IPS-20b (cell line): ENCODE measurements at regions not wholly inside any gene's neighbourhood (a gene's known extent, or its start where the extent isn't known, plus 50 kb on each side); places are given as distances from the start of the nearest gene placed in this dataset.
"Not testable (repeated sequence)": the region's sequence is repeated elsewhere in the genome, so short reads cannot be mapped to it uniquely, and the experiment has no call there.

Experiments used
- H3K27ac ChIP-seq: one replicate; pipeline ENCODE4 v1.5.1; 2013; ENCODE audit warnings: low read length
- H3K27me3 ChIP-seq: 2 replicates; pipeline ENCODE4 v1.6.1; 2013; ENCODE audit warnings: mild to moderate bottlenecking, low read length, inconsistent platforms; ENCODE audit not compliant: insufficient read depth
- H3K36me3 ChIP-seq: 2 replicates; pipeline ENCODE4 v1.6.1; 2013; ENCODE audit warnings: low read depth, mild to moderate bottlenecking, inconsistent platforms, low read length, moderate library complexity; ENCODE audit not compliant: insufficient read depth
- H3K4me1 ChIP-seq: 2 replicates; pipeline ENCODE4 v1.6.1; 2013; ENCODE audit warnings: mild to moderate bottlenecking, control low read depth, inconsistent platforms, low read length, moderate library complexity; ENCODE audit not compliant: insufficient read depth
- H3K4me3 ChIP-seq: 2 replicates; pipeline ENCODE4 v1.5.1; 2013; ENCODE audit warnings: mild to moderate bottlenecking, low read length, inconsistent platforms
- H3K9ac ChIP-seq: 2 replicates; pipeline ENCODE4 v1.6.1; 2013; ENCODE audit warnings: low read depth, mild to moderate bottlenecking, inconsistent platforms, low read length, moderate library complexity
- H3K9me3 ChIP-seq: 2 replicates; pipeline ENCODE4 v1.6.1; 2013; ENCODE audit warnings: mild to moderate bottlenecking, low read depth, low read length, inconsistent platforms; ENCODE audit not compliant: insufficient read depth

GRCh38 chr17:79560527-79560926, 50.3 kb downstream of the RBFOX3 start:
- no peak overlapping the region for H3K4me3 ChIP-seq
- H3K27me3 ChIP-seq = no peaks in the 10 kb centered on the region
- H3K36me3 ChIP-seq = no peaks in the 10 kb centered on the region
- H3K9ac ChIP-seq = no peak overlapping the region
- H3K27ac ChIP-seq = no peak overlapping the region
- no peaks in the 10 kb centered on the region for H3K9me3 ChIP-seq
- H3K4me1 ChIP-seq = no peaks in the 10 kb centered on the region

DNA sequence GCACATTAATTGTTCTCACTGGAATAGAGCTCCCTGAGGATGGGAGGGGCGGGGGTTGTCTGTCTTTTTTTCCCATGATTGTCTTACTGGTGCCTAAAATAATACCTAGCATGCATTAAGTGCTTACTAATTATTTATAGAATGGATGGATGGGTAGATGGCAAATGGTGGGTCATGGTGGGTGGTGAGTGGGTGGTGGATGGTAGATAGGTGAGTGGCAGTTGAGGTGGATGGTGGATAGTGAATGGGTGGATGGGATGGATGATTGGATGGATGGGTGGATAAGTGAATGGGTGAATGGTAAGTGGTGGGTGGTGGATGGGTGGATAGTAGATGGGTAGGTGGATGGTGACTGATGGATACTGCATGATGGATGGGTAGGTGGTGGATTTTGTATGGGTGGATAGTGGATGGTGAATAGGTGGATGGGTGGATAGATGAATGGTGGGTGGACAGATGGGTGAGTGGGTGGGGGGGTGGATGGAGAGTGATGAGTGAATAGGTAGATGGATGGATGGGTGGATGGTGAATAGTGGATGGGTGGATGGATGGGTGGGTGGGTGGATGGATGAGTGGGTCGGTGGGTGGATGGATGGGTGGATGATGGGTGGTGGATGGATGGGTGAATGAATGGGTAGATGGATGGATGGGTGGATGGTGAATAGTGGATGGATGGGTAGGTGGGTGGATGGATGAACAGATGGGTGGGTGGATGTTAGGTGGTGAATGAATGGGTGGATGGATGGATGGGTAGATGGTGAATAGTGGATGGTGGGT, 51.6 kb downstream of the RBFOX3 start:
- H3K4me1 ChIP-seq = no peaks in the 10 kb centered on the region
- no peak overlapping the region for H3K4me3 ChIP-seq
- no peak overlapping the region for H3K9ac ChIP-seq
- H3K9me3 ChIP-seq = no peaks in the 10 kb centered on the region
- H3K36me3 ChIP-seq = no peaks in the 10 kb centered on the region
- H3K27ac ChIP-seq = no peak overlapping the region
- no peaks in the 10 kb centered on the region for H3K27me3 ChIP-seq

GRCh38 chr17:79558091-79558900, 52.6 kb downstream of the RBFOX3 start:
- Histone ChIP-seq H3K4me1 (no peaks in the 10 kb centered on the region), H3K36me3 (no peaks in the 10 kb centered on the region), H3K27ac (no peak overlapping the region), H3K9me3 (peaks cover 3% of the 10 kb centered on the region; the same call in 1 of the 2 replicates), H3K27me3 (no peaks in the 10 kb centered on the region), H3K4me3 (no peak overlapping the region), H3K9ac (no peak overlapping the region)

GRCh38 chr17:79557276-79558090, 53.4 kb downstream of the RBFOX3 start:
- Histone ChIP-seq H3K4me3 (no peak overlapping the region), H3K36me3 (no peaks in the 10 kb centered on the region), H3K9ac (no peak overlapping the region), H3K27me3 (no peaks in the 10 kb centered on the region), H3K9me3 (peaks cover 11% of the 10 kb centered on the region; the same call in 1 of the 2 replicates), H3K4me1 (no peaks in the 10 kb centered on the region), H3K27ac (no peak overlapping the region)

DNA sequence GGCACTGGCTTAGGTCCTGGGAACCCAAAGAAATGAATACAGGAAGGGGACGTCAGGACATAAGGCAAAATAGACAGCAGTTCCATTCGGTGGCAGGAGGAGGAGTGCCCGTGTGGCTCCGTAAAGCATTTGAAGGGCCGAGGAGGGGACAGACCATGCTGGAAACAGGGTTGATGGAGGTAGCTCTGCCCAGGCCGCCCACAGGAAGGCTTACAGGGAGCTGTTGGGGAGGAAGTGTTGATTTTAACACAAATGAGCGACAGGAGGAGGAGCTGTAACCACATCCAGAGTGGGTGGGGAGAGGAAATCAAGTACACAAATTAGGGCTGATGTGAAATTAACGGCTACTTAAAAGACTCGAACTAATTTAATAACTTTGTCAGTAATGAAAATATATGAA, 54.6 kb downstream of the RBFOX3 start:
- no peak overlapping the region for H3K27ac ChIP-seq
- H3K27me3 ChIP-seq = no peaks in the 10 kb centered on the region
- no peaks in the 10 kb centered on the region for H3K4me1 ChIP-seq
- no peak overlapping the region for H3K9ac ChIP-seq
- peaks cover 16% of the 10 kb centered on the region; the same call in 1 of the 2 replicates for H3K9me3 ChIP-seq
- no peaks in the 10 kb centered on the region for H3K36me3 ChIP-seq
- no peak overlapping the region for H3K4me3 ChIP-seq

DNA sequence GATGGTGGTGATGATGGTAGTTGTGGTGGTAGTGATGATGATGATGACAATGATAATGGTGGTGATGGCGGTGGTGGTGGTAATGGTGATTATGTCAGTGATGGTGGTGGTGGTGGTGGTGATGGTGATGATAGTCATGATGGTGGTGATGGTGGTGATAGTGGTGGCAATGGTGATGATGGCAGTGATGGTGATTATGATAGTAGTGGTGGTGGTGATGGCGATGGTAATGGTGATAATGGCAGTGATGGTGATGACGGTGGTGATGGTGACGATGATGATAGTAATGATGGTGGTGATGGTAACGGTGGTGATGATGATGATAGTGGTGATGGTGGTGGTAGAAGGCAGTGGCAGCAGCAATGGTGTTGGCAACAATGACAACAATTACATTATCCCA, 55.3 kb downstream of the RBFOX3 start:
- Histone ChIP-seq H3K27ac (no peak overlapping the region), H3K4me1 (no peaks in the 10 kb centered on the region), H3K9me3 (peaks cover 16% of the 10 kb centered on the region; the same call in 1 of the 2 replicates), H3K9ac (no peak overlapping the region), H3K36me3 (no peaks in the 10 kb centered on the region), H3K4me3 (no peak overlapping the region), H3K27me3 (no peaks in the 10 kb centered on the region)

DNA sequence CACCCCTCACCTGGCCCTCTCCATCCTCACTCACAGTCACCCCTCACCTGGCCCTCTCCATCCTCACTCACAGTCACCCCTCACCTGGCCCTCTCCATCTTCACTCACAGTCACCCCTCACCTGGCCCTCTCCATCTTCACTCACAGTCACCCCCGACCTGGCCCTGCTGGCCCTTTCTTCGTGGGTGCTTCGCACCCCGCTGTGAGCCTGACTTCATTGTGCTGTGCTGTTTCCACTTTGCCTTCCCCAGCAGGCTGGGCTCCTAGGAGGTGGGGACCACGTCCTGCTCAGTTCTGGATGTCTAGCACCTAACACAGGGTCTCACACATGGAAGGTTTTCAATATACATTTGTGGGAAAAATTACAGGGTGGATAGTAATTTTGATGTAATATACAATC, 56.5 kb downstream of the RBFOX3 start:
- H3K27me3 ChIP-seq, H3K27ac ChIP-seq, H3K4me3 ChIP-seq: not testable (repeated sequence)

DNA sequence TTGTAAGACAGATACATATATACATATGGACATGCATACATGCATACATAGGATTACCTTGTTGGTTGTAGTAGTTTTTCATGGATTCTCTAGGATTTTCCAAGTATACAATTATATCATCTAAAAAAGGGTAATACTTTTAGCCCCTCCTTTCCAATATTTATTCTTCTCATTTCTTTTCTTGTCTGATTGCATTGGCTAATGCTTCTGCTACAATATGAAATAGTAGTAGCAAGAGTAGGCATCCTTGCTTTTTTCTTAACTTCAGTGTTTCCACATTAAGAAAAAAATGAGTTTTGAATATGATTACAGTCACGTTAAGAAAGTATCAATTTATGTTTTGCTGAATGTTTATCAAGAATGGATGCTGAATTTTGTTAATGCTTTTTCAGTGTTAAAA, 58.0 kb downstream of the RBFOX3 start:
- H3K4me3 ChIP-seq = no peak overlapping the region
- peaks cover 9% of the 10 kb centered on the region; the same call in 1 of the 2 replicates for H3K4me1 ChIP-seq
- no peaks in the 10 kb centered on the region for H3K36me3 ChIP-seq
- H3K9ac ChIP-seq = no peak overlapping the region
- H3K27ac ChIP-seq = no peak overlapping the region
- no peaks in the 10 kb centered on the region for H3K27me3 ChIP-seq
- H3K9me3 ChIP-seq = peaks cover 16% of the 10 kb centered on the region; the same call in 1 of the 2 replicates

More for the DNA sequence above, 56.5 kb downstream of the RBFOX3 start:
- H3K9me3 ChIP-seq = peaks cover 16% of the 10 kb centered on the region; the same call in 1 of the 2 replicates
- H3K4me1 ChIP-seq, H3K9ac ChIP-seq, H3K36me3 ChIP-seq: not testable (repeated sequence)

GRCh38 chr17:79552405-79552804, 58.4 kb downstream of the RBFOX3 start:
- no peak overlapping the region for H3K4me3 ChIP-seq
- H3K27me3 ChIP-seq = no peaks in the 10 kb centered on the region
- H3K27ac ChIP-seq = no peak overlapping the region
- H3K4me1 ChIP-seq = peaks cover 9% of the 10 kb centered on the region; the same call in 1 of the 2 replicates
- H3K9me3 ChIP-seq = peaks cover 16% of the 10 kb centered on the region; the same call in 1 of the 2 replicates
- no peaks in the 10 kb centered on the region for H3K36me3 ChIP-seq
- no peak overlapping the region for H3K9ac ChIP-seq

- Histone ChIP-seq H3K27ac (no peak overlapping the region), H3K4me3 (0 out of 2 replicates have a peak overlapping the region, but pooled peaks have one; percentile 20), H3K36me3 (no peaks in the 10 kb centered on the region), H3K4me1 (peaks cover 9% of the 10 kb centered on the region; the same call in 1 of the 2 replicates), H3K9me3 (peaks cover 16% of the 10 kb centered on the region; the same call in 1 of the 2 replicates), H3K9ac (no peak overlapping the region), H3K27me3 (no peaks in the 10 kb centered on the region)
These were observed 61.5 kb downstream of the RBFOX3 start for GRCh38 chr17:79549141-79549915.
